GM23338 (cell line): ENCODE measurements at regions not wholly inside any gene's neighbourhood (a gene's known extent, or its start where the extent isn't known, plus 50 kb on each side); places are given as distances from the start of the nearest gene placed in this dataset.

ENCODE experiments used
- ATAC-seq: fragments of 200-7000 bp; cut with Tn5 transposase; 3 replicates; pipeline ENCODE4 v1.9.1; 2020
- DNase-seq: peaks from one replicate; pipeline ENCODE4 v3.0.0-alpha.2; 2015; ENCODE audit warnings: low spot score
- H2AFZ ChIP-seq: fragments of 200-600 bp; sonication (generic); 2 replicates; pipeline ENCODE4 v1.8.0; 2016; ENCODE audit warnings: antibody characterized with exemption, mild to moderate bottlenecking, moderate library complexity
- H3F3A ChIP-seq: fragments of 200-600 bp; sonication (generic); replicated peaks from 2 replicates; pipeline ENCODE4 v1.8.0; 2017; ENCODE audit warnings: antibody characterized with exemption, mixed run types, low read depth
- H3K27ac ChIP-seq: fragments of 200-600 bp; sonication (generic); 2 replicates; pipeline ENCODE4 v1.6.1; 2016; ENCODE audit warnings: low read depth
- H3K27me3 ChIP-seq: fragments of 200-600 bp; sonication (generic); 2 replicates; pipeline ENCODE4 v1.8.0; 2016; ENCODE audit warnings: mild to moderate bottlenecking, mixed run types, moderate library complexity; ENCODE audit not compliant: insufficient read depth
- H3K36me3 ChIP-seq: fragments of 200-600 bp; sonication (generic); 2 replicates; pipeline ENCODE4 v1.8.0; 2016; ENCODE audit warnings: mild to moderate bottlenecking; ENCODE audit not compliant: insufficient read depth
- H3K4me1 ChIP-seq: fragments of 200-600 bp; sonication (generic); 2 replicates; pipeline ENCODE4 v1.8.0; 2016; ENCODE audit warnings: mild to moderate bottlenecking, moderate library complexity; ENCODE audit not compliant: insufficient read depth
- H3K4me2 ChIP-seq: fragments of 200-600 bp; sonication (generic); 2 replicates; pipeline ENCODE4 v1.7.1; 2017; ENCODE audit warnings: mixed run types
- H3K4me3 ChIP-seq: fragments of 200-600 bp; sonication (generic); 2 replicates; pipeline ENCODE4 v1.6.1; 2016; ENCODE audit warnings: mixed run types
- H3K79me2 ChIP-seq: fragments of 200-600 bp; sonication (generic); replicated peaks from 2 replicates; pipeline ENCODE4 v1.8.0; 2017; ENCODE audit warnings: mild to moderate bottlenecking; ENCODE audit not compliant: insufficient read depth
- H3K9me2 ChIP-seq: fragments of 200-600 bp; sonication (generic); 2 replicates; pipeline ENCODE4 v1.8.0; 2017; ENCODE audit not compliant: insufficient read depth
- H4K20me1 ChIP-seq: fragments of 200-600 bp; sonication (generic); replicated peaks from 2 replicates; pipeline ENCODE4 v1.8.0; 2017; ENCODE audit warnings: mild to moderate bottlenecking; ENCODE audit not compliant: insufficient read depth
- H3K27ac Mint-ChIP-seq: 2 replicates; pipeline ENCODE4 v1.8.0; 2020; ENCODE audit warnings: inconsistent platforms, mild to moderate bottlenecking, moderate library complexity, mixed read lengths
- H3K27me3 Mint-ChIP-seq: 3 replicates; pipeline ENCODE4 v1.8.0; 2022; ENCODE audit warnings: low read depth, mild to moderate bottlenecking, moderate library complexity, mixed read lengths, inconsistent platforms; ENCODE audit not compliant: insufficient read depth, poor library complexity
- H3K36me3 Mint-ChIP-seq: 3 replicates; pipeline ENCODE4 v1.8.0; 2021; ENCODE audit warnings: low read depth, mild to moderate bottlenecking, inconsistent platforms, moderate library complexity, mixed read lengths
- H3K4me1 Mint-ChIP-seq: 3 replicates; pipeline ENCODE4 v1.8.0; 2020; ENCODE audit warnings: mild to moderate bottlenecking, inconsistent platforms, mixed read lengths
- H3K4me3 Mint-ChIP-seq: 3 replicates; pipeline ENCODE4 v1.8.0; 2021; ENCODE audit warnings: moderate library complexity, mild to moderate bottlenecking, inconsistent platforms, mixed read lengths
- H3K9me3 Mint-ChIP-seq: 3 replicates; pipeline ENCODE4 v1.8.0; 2020; ENCODE audit warnings: moderate library complexity, mild to moderate bottlenecking, inconsistent platforms, mixed read lengths
- CREB1 ChIP-seq: fragments of 250-450 bp; sonication (Bioruptor Pico); IDR thresholded peaks from 2 replicates; pipeline ENCODE4 v1.5.0; 2020; ENCODE audit warnings: low read depth, mild to moderate bottlenecking, moderate library complexity
- NANOG ChIP-seq: IDR thresholded peaks from 2 replicates; pipeline ENCODE4 v1.6.1; 2016; ENCODE audit warnings: antibody characterized with exemption, borderline replicate concordance
- POLR2AphosphoS5 ChIP-seq: IDR thresholded peaks from 2 replicates; pipeline ENCODE4 v1.6.1; 2016; ENCODE audit warnings: antibody characterized with exemption, low read depth
- ZNF114 ChIP-seq: fragments of 250-450 bp; sonication (Bioruptor Pico); IDR thresholded peaks from 2 replicates; pipeline ENCODE4 v1.5.0; 2020; ENCODE audit warnings: mild to moderate bottlenecking, moderate library complexity
- TF ChIP-seq, protein P1 (sequence below), 2 experiments: fragments of 200-600 bp in 1 of 2; sonication (generic) in 1 of 2; conservative IDR thresholded peaks; 2 replicates each; pipeline versions ENCODE4 v1.5.1 to v1.6.1; 2016 to 2017; ENCODE audit warnings: antibody characterized with exemption in 2 of 2, low read depth in 2 of 2, mild to moderate bottlenecking in 2 of 2, moderate library complexity in 1 of 2
- TF ChIP-seq, protein P2 (sequence below): IDR thresholded peaks from one replicate; pipeline ENCODE4 v1.6.1; 2018; ENCODE audit warnings: antibody characterized with exemption; ENCODE audit not compliant: unreplicated experiment

DNA sequence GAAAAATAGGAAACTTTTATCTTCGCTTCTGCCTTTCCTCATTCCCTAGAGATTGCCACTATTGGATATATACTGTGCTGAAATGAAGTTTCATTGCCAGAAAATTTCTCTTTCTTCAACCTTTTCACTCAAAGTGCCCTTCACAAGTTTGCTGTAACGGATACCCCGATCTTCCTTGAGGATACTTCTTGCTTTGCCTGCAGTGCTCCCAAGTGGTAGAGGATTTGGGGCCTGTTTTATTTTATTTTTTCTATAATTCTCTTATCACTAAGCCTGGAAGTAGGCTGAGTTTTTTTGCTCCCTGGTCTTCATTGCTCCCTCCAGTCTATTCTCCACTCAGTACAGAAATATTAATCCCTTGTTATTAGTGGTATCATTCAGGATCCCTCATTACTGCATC lies 481.4 kb upstream of the CDH18 start:
- H3K4me1 Mint-ChIP-seq = no peaks in the 10 kb centered on the region
- Histone ChIP-seq H3K4me3 (no peak overlapping the region), H3K4me2 (no peak overlapping the region), H3K27me3 (no peaks in the 10 kb centered on the region), H3K27ac (no peak overlapping the region), H3K4me1 (no peaks in the 10 kb centered on the region), H4K20me1 (no peaks in the 10 kb centered on the region), H3K79me2 (no peaks in the 10 kb centered on the region), H2AFZ (no peak overlapping the region), H3K9me2 (no peaks in the 10 kb centered on the region), H3K36me3 (no peaks in the 10 kb centered on the region), H3F3A (no peaks in the 10 kb centered on the region)
- no peak overlapping the region for H3K4me3 Mint-ChIP-seq
- no peak overlapping the region for H3K27ac Mint-ChIP-seq
- TF ChIP-seq, protein P1, sequence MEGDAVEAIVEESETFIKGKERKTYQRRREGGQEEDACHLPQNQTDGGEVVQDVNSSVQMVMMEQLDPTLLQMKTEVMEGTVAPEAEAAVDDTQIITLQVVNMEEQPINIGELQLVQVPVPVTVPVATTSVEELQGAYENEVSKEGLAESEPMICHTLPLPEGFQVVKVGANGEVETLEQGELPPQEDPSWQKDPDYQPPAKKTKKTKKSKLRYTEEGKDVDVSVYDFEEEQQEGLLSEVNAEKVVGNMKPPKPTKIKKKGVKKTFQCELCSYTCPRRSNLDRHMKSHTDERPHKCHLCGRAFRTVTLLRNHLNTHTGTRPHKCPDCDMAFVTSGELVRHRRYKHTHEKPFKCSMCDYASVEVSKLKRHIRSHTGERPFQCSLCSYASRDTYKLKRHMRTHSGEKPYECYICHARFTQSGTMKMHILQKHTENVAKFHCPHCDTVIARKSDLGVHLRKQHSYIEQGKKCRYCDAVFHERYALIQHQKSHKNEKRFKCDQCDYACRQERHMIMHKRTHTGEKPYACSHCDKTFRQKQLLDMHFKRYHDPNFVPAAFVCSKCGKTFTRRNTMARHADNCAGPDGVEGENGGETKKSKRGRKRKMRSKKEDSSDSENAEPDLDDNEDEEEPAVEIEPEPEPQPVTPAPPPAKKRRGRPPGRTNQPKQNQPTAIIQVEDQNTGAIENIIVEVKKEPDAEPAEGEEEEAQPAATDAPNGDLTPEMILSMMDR (conservative IDR thresholded peaks at IDR 0.05; ENCODE audit: low read depth in 2 of 2) = peak; percentile 30 to 50
- TF ChIP-seq, protein P2, sequence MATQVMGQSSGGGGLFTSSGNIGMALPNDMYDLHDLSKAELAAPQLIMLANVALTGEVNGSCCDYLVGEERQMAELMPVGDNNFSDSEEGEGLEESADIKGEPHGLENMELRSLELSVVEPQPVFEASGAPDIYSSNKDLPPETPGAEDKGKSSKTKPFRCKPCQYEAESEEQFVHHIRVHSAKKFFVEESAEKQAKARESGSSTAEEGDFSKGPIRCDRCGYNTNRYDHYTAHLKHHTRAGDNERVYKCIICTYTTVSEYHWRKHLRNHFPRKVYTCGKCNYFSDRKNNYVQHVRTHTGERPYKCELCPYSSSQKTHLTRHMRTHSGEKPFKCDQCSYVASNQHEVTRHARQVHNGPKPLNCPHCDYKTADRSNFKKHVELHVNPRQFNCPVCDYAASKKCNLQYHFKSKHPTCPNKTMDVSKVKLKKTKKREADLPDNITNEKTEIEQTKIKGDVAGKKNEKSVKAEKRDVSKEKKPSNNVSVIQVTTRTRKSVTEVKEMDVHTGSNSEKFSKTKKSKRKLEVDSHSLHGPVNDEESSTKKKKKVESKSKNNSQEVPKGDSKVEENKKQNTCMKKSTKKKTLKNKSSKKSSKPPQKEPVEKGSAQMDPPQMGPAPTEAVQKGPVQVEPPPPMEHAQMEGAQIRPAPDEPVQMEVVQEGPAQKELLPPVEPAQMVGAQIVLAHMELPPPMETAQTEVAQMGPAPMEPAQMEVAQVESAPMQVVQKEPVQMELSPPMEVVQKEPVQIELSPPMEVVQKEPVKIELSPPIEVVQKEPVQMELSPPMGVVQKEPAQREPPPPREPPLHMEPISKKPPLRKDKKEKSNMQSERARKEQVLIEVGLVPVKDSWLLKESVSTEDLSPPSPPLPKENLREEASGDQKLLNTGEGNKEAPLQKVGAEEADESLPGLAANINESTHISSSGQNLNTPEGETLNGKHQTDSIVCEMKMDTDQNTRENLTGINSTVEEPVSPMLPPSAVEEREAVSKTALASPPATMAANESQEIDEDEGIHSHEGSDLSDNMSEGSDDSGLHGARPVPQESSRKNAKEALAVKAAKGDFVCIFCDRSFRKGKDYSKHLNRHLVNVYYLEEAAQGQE = no peak
- ATAC-seq = no peak
- H3K9me3 Mint-ChIP-seq = no peaks in the 10 kb centered on the region
- no peaks in the 10 kb centered on the region for H3K36me3 Mint-ChIP-seq
- H3K27me3 Mint-ChIP-seq = no peaks in the 10 kb centered on the region
- DNase-seq = no peak

DNA sequence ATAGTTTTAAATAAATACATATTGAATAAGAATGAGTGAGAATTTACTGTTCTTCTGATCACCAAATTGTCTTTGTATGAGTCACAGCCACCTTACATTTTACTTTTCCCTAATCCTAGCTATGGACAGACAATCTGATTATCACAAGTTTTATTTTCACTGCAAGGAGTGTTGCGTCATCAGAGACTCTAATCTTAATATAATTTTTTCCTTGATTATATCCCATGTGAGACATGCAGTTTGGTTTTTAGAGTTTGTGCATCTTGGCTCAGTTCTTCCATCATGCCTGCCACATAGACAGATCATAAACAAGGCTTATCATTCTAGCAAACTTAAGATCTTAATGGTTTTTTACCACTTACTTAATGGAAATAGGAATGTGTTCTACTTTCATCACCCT lies 478.5 kb upstream of the CDH18 start:
- Histone ChIP-seq H3K27me3 (no peaks in the 10 kb centered on the region), H3K4me1 (no peaks in the 10 kb centered on the region), H2AFZ (no peak overlapping the region), H3K79me2 (no peaks in the 10 kb centered on the region), H4K20me1 (no peaks in the 10 kb centered on the region), H3F3A (no peaks in the 10 kb centered on the region), H3K27ac (no peak overlapping the region), H3K36me3 (no peaks in the 10 kb centered on the region), H3K4me3 (no peak overlapping the region), H3K9me2 (no peaks in the 10 kb centered on the region), H3K4me2 (no peak overlapping the region)
- Mint-ChIP-seq H3K27ac (no peak overlapping the region), H3K9me3 (no peaks in the 10 kb centered on the region), H3K27me3 (no peaks in the 10 kb centered on the region), H3K36me3 (no peaks in the 10 kb centered on the region), H3K4me1 (peaks cover 9% of the 10 kb centered on the region), H3K4me3 (no peak overlapping the region)
- DNase-seq (no peak), ATAC-seq (no peak)
- no peak for TF ChIP-seq ZNF114 (CRISPR knock-in tag)
- no peak for TF ChIP-seq NANOG
- TF ChIP-seq, protein P1 (conservative IDR thresholded peaks at IDR 0.05; ENCODE audit: low read depth in 2 of 2) = no peak
- TF ChIP-seq POLR2AphosphoS5 = no peak
- TF ChIP-seq, protein P2 = no peak
- no peak for TF ChIP-seq CREB1 (CRISPR knock-in tag)
